ENCODE measurements at regions not wholly inside any gene's neighbourhood (a gene's known extent, or its start where the extent isn't known, plus 50 kb on each side); places are given as distances from the start of the nearest gene placed in this dataset.
"Not testable (repeated sequence)": the region's sequence is repeated elsewhere in the genome, so short reads cannot be mapped to it uniquely, and the experiment has no call there.

DNA sequence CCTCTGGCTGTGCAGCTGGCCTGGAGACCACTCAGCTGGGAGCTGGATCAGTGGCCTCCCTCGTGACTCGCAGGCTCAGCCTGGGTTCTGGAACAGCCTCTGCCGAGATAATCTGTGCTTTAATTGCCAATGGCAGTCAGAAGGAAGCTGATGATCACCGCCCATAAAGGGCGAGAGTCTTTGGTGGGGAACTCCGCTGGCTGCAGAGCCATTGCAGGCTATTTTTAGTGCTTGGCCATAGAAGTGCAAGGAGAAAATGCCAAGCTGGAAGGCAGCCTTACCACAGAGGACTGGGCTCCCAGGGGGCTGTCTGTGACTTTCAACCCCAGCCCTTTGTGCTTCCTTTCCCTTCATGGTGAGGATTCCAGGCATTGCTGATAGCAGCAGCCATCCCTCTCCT lies 62.2 kb upstream of the TENM4 start:
- DNase-seq (ENCODE audit: low spot score) = peak; percentile 19

DNA sequence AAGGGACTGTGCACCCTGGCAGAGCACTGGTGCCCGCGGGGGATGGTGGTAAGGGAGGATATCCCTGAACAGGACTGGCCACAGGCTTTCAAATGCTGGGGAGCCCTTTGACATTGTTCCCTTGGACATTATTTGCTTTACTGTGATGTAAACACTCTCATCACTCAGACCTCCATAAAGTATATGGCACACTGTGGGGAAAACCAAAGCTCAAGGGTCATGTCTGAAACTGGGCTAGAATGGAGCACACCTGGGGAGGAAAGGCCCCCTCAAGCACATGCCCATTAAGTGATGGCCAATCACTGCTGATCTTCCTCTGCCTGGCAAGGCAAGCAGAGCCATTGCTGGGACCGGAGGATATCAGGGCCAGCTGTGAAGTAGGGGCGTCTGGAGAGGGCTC lies 60.9 kb upstream of the TENM4 start:
- DNase-seq (ENCODE audit: low spot score) = no peak

DNA sequence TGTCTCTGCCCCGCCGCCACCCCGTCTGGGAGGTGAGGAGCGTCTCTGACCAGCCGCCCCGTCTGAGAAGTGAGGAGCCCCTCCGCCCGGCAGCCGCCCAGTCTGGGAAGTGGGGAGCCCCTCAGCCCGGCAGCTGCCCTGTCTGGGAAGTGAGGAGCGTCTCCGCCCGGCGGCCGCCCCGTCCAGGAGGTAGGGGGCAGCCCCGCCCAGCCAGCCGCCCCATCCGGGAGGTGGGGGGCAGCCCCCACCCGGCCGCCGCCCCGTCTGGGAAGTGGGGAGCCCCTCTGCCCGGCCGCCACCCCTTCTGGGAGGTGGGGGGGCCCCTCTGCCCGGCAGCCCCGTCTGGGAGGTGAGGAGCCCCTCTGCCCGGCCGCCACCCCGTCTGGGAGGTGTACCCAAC lies 59.1 kb upstream of the TENM4 start:
- not testable (repeated sequence) for DNase-seq (ENCODE audit: low spot score)

DNA sequence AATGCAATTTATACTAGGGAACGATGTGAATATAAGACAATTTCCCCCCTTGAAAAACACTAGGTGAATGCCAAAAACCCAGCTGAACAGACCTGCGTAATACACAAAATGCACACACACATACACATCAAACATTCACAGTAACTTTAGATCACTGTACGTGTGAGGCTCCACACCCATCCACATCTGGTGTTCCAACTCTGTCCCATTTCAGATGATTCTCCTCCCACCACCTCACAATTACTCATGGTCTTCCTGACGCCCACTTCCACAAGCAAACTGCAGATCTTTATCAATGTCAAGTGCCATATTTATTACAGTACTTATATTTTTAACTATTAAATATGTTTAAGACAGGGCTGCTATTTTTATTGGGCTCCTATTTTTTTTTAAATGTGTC lies 57.8 kb upstream of the TENM4 start:
- DNase-seq (ENCODE audit: low spot score) = no peak

DNA sequence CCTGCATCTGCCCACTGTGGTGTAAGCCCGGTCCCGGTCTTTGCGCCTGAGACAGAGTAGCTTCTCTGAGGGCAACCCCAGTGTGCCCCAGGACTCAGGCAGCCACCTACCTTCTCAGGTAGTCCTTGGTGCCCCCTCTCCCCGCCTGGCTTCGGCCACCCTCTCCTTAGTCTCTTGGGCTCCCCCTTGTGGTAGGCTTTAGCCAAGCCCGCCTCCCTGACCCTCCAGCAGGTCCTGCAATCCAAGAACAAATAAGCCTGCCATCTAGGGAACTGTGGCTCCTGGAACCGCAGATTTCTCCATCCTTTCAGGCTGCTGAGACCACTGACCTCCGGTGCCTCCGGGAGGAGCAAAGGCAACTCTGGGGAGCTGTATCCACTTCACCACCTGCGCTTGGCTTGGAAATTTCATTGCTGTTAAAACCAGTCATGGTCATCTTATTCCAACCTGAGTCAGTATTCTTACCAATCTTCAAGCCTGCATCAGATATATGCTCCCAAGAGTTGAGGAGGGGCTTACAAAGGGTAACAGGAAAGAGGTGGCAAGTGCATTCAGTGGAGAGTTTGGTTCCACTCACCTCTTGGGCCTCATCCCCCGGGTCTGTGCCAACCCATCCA lies 52.8 kb upstream of the TENM4 start:
- DNase-seq (ENCODE audit: low spot score) = peak; percentile 87

DNA sequence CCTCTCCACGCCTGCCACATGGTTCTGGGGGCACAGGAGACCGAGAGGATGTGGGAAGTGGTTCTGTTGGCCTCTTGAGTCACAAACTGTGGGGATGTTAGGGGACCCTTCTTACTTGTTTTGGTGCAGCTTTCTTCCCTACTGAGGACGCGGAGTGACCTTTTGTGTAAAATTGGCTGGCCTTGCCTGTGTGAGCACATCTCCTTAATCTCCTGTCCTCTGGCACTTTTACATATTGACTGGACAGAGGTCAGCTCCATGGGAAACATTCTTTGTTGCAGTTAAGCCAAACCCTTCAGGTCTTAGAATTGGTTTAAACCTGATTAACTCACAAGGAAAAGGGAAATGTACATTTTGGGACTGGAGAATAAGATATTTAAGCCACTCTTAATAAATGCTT lies 51.2 kb upstream of the TENM4 start:
- no peak for DNase-seq (ENCODE audit: low spot score)
